Activated CD4-positive, alpha-beta memory T cell treated with anti-CD3 and anti-CD28 coated beads, Interleukin-2, amount 10 ng/mL, durations not matched to agents 7 days and 5 days (primary cell): ENCODE measurements at regions not wholly inside any gene's neighbourhood (a gene's known extent, or its start where the extent isn't known, plus 50 kb on each side); places are given as distances from the start of the nearest gene placed in this dataset.
"Not testable (repeated sequence)": the region's sequence is repeated elsewhere in the genome, so short reads cannot be mapped to it uniquely, and the experiment has no call there.

Experiments used
- CTCF ChIA-PET: fragments of 350-600 bp; sonication (Branson Sonifier 250); formaldehyde crosslinking; loops from one replicate; lab custom pipeline; 2021; ENCODE audit warnings: antibody characterized with exemption, inconsistent platforms; lab: Charles Lee
- POLR2A ChIA-PET: fragments of 350-600 bp; sonication (Branson Sonifier 250); formaldehyde crosslinking; loops from one replicate; lab custom pipeline; 2021; ENCODE audit warnings: antibody characterized with exemption; lab: Charles Lee
- DNase-seq: peaks from one replicate; pipeline ENCODE4 v3.0.0-alpha.2; 2020
- H3K27ac Mint-ChIP-seq: one replicate; pipeline ENCODE4 v1.8.0; 2021; ENCODE audit warnings: mild to moderate bottlenecking, mixed read lengths
- H3K27me3 Mint-ChIP-seq: one replicate; pipeline ENCODE4 v1.8.0; 2021; ENCODE audit warnings: mixed read lengths
- H3K36me3 Mint-ChIP-seq: one replicate; pipeline ENCODE4 v1.8.0; 2021; ENCODE audit warnings: low read depth, mixed read lengths
- H3K4me1 Mint-ChIP-seq: one replicate; pipeline ENCODE4 v1.8.0; 2021; ENCODE audit warnings: mixed read lengths
- H3K4me3 Mint-ChIP-seq: one replicate; pipeline ENCODE4 v1.8.0; 2021; ENCODE audit warnings: mild to moderate bottlenecking, mixed read lengths
- H3K9me3 Mint-ChIP-seq: one replicate; pipeline ENCODE4 v1.8.0; 2021; ENCODE audit warnings: mixed read lengths

DNA sequence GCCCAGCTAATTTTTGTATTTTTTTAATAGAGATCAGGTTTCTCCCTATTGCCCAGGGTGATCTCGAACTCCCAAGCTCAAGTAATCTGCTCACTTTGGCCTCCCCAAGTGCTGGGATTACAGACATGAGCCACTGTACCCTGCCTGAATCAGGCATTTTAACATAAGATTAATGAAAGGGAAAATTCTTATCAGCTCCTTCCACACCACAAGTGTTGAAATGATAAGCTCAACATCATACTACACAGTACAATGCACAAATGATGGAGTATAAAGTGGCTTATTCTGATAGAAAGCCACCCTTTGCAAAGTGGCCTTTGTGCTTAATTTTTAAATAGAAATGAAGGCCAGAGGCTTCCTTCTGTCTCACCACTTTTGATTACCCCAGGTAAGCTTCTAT is 71.3 kb upstream of the MCHR2 start:
- no peak for DNase-seq
- ChIA-PET CTCF (no interaction called here), POLR2A (no interaction called here)
- H3K36me3 Mint-ChIP-seq: no peaks in the 10 kb centered on the region
- H3K4me3 Mint-ChIP-seq: no peak overlapping the region
- H3K27ac Mint-ChIP-seq: no peak overlapping the region
- H3K27me3 Mint-ChIP-seq: peaks cover 3% of the 10 kb centered on the region
- H3K9me3 Mint-ChIP-seq: peaks cover 6% of the 10 kb centered on the region
- H3K4me1 Mint-ChIP-seq: no peaks in the 10 kb centered on the region

DNA sequence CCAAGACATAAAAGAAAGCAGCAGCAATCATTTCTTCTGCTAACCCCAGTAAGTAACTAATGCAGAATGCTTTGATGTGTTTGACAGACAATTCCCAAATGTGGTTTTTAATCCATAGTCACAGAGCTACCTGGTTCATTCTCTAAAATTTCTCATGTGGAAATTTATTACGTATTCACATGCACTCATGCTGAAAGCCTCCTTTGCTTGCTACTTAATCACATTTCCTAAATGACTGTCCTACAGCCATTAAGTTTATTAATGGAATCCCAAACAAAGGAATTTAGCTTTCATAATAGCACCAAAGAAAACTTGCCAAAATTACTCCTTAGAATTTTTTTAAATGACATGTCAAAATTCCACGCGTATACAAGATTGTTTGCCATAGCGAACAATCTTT is 68.6 kb upstream of the MCHR2 start:
- H3K36me3 Mint-ChIP-seq: no peaks in the 10 kb centered on the region
- H3K4me1 Mint-ChIP-seq: no peaks in the 10 kb centered on the region
- ChIA-PET CTCF (no interaction called here), POLR2A (interaction anchor here (0.6 kb wide), 1 partner anchor 13 kb away, joined by 3 read pairs; no protein-coding TSS in a partner anchor)
- no peak for DNase-seq
- no peaks in the 10 kb centered on the region for H3K9me3 Mint-ChIP-seq
- H3K4me3 Mint-ChIP-seq: no peak overlapping the region
- peaks cover 2% of the 10 kb centered on the region for H3K27me3 Mint-ChIP-seq
- no peak overlapping the region for H3K27ac Mint-ChIP-seq

DNA sequence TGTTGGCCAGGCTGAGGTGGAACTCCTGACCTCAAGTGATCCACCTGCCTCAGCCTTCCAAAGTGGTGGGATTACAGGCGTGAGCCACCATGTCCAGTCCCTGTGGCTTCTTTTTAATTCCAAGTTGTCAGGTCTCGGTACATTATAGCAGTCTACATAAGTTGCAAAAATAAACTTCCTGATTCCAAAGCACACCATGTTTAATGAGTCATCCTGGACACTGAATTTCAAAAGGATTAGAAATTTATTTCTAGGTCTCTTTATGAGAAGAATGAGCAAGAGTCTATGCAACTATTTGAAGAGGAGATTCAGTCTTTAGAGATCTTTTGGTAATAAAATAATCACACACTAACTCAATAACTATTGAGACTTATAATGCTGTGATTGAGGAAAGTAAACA is 63.9 kb upstream of the MCHR2 start:
- ChIA-PET POLR2A (no interaction called here), CTCF (no interaction called here)
- Mint-ChIP-seq H3K27ac (no peak overlapping the region), H3K4me3 (no peak overlapping the region), H3K36me3 (no peaks in the 10 kb centered on the region), H3K27me3 (no peaks in the 10 kb centered on the region), H3K4me1 (no peaks in the 10 kb centered on the region), H3K9me3 (no peaks in the 10 kb centered on the region)
- DNase-seq: no peak

DNA sequence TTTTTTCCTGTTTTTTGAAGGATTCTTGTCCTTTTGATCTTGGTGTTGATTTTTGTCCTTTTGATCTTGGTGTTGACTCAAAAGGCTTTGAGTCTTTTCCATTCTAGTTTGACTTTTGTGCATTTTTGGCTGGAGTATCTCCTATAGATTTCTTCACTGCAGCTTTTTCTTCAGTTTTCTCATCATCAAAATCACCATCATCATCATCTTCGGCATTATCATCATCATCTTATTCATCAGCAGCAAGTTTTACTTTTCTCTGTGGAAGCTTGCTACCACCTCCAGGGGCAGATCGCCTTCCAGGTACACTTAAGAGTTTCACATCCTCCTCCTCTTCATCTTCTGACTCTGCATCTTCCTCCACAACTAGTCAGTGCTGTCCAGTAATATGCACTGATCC is 56.5 kb upstream of the MCHR2 start:
- no peak overlapping the region for H3K27ac Mint-ChIP-seq
- no peaks in the 10 kb centered on the region for H3K27me3 Mint-ChIP-seq
- CTCF ChIA-PET: no interaction called here
- no peak overlapping the region for H3K4me3 Mint-ChIP-seq
- DNase-seq: no peak
- H3K36me3 Mint-ChIP-seq: no peaks in the 10 kb centered on the region
- POLR2A ChIA-PET: no interaction called here
- H3K4me1 Mint-ChIP-seq: no peaks in the 10 kb centered on the region
- no peaks in the 10 kb centered on the region for H3K9me3 Mint-ChIP-seq

DNA sequence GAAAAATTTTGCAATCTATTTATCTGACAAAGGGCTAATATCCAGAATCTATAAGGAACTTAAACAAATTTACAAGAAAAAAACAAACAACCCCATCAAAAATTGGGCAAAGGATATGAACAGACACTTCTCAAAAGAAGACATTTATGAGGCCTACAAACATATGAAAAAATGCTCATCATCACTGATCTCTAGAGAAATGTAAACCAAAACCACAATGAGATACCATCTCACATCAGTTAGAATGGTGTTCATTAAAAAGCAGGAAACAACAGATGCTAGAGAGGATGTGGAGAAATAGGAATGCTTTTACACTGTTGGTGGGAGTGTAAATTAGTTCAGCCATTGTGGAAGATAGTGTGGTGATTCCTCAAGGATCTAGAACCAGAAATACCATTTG is 49.9 kb upstream of the MCHR2 start:
- H3K27ac Mint-ChIP-seq, H3K4me1 Mint-ChIP-seq, H3K36me3 Mint-ChIP-seq, POLR2A ChIA-PET, CTCF ChIA-PET, H3K9me3 Mint-ChIP-seq, H3K27me3 Mint-ChIP-seq, H3K4me3 Mint-ChIP-seq, DNase-seq: not testable (repeated sequence)
